KMS-11 (cell line): ENCODE measurements at regions not wholly inside any gene's neighbourhood (a gene's known extent, or its start where the extent isn't known, plus 50 kb on each side); places are given as distances from the start of the nearest gene placed in this dataset.

Experiments
- H2AFZ ChIP-seq: fragments of 200-600 bp; sonication (generic); 2 replicates; pipeline ENCODE4 v1.6.1; 2016; ENCODE audit warnings: antibody characterized with exemption, mixed run types, low read depth
- H3K27ac ChIP-seq: fragments of 200-600 bp; sonication (generic); 2 replicates; pipeline ENCODE4 v1.6.1; 2016; ENCODE audit warnings: mild to moderate bottlenecking, mixed run types
- H3K27me3 ChIP-seq: fragments of 200-600 bp; sonication (generic); 2 replicates; pipeline ENCODE4 v1.6.1; 2017; ENCODE audit warnings: mild to moderate bottlenecking, low read depth, mixed run types, moderate library complexity; ENCODE audit not compliant: insufficient read depth
- H3K36me3 ChIP-seq: fragments of 200-600 bp; sonication (generic); 2 replicates; pipeline ENCODE4 v1.6.1; 2017; ENCODE audit warnings: mild to moderate bottlenecking, mixed run types; ENCODE audit not compliant: insufficient read depth
- H3K4me1 ChIP-seq: fragments of 200-600 bp; sonication (generic); 2 replicates; pipeline ENCODE4 v1.6.1; 2016; ENCODE audit warnings: mild to moderate bottlenecking, low read depth, mixed run types; ENCODE audit not compliant: poor library complexity, severe bottlenecking
- H3K4me2 ChIP-seq: fragments of 200-600 bp; sonication (generic); 2 replicates; pipeline ENCODE4 v1.7.0; 2016; ENCODE audit warnings: mild to moderate bottlenecking, mixed run types
- H3K4me3 ChIP-seq: fragments of 200-600 bp; sonication (generic); IDR thresholded peaks from 2 replicates; pipeline ENCODE4 v1.6.1; 2017; ENCODE audit warnings: low read depth, low read length, mixed read lengths; ENCODE audit not compliant: insufficient read depth
- H3K79me2 ChIP-seq: fragments of 200-600 bp; sonication (generic); 2 replicates; pipeline ENCODE4 v1.6.1; 2016; ENCODE audit warnings: low read depth, mixed run types; ENCODE audit not compliant: insufficient read depth
- H3K9ac ChIP-seq: fragments of 200-600 bp; sonication (generic); 2 replicates; pipeline ENCODE4 v1.6.1; 2016; ENCODE audit warnings: mild to moderate bottlenecking, mixed run types
- H4K20me1 ChIP-seq: fragments of 200-600 bp; sonication (generic); 2 replicates; pipeline ENCODE4 v1.6.1; 2016; ENCODE audit warnings: mild to moderate bottlenecking, mixed run types; ENCODE audit not compliant: insufficient read depth
- CTCF ChIP-seq: fragments of 200-600 bp; sonication (generic); conservative IDR thresholded peaks from 2 replicates; pipeline ENCODE4 v1.6.1; 2017; ENCODE audit warnings: low read depth, mild to moderate bottlenecking, antibody characterized with exemption, low read length, moderate library complexity, mixed read lengths

- Histone ChIP-seq H3K9ac (no peak overlapping the region), H3K4me2 (no peak overlapping the region), H3K4me3 (no peak overlapping the region), H3K4me1 (no peaks in the 10 kb centered on the region), H3K36me3 (no peaks in the 10 kb centered on the region), H2AFZ (no peak overlapping the region), H3K79me2 (no peaks in the 10 kb centered on the region), H3K27ac (no peak overlapping the region), H4K20me1 (no peaks in the 10 kb centered on the region), H3K27me3 (no peaks in the 10 kb centered on the region)
- TF ChIP-seq CTCF, result no peak
Measured at GRCh38 chr15:93720607-93721006, 510.8 kb upstream of the MCTP2 start.

GRCh38 chr15:93719921-93720351 lies 511.4 kb upstream of the MCTP2 start:
- Histone ChIP-seq H3K4me1 (no peaks in the 10 kb centered on the region), H3K4me3 (no peak overlapping the region), H3K79me2 (no peaks in the 10 kb centered on the region), H3K36me3 (no peaks in the 10 kb centered on the region), H3K9ac (no peak overlapping the region), H4K20me1 (no peaks in the 10 kb centered on the region), H2AFZ (no peak overlapping the region), H3K27ac (no peak overlapping the region), H3K4me2 (no peak overlapping the region), H3K27me3 (no peaks in the 10 kb centered on the region)
- no peak for TF ChIP-seq CTCF

- Histone ChIP-seq H3K9ac (no peak overlapping the region), H3K79me2 (no peaks in the 10 kb centered on the region), H3K4me3 (no peak overlapping the region), H3K36me3 (no peaks in the 10 kb centered on the region), H3K27me3 (no peaks in the 10 kb centered on the region), H4K20me1 (no peaks in the 10 kb centered on the region), H3K4me2 (no peak overlapping the region), H3K27ac (no peak overlapping the region), H3K4me1 (no peaks in the 10 kb centered on the region), H2AFZ (no peak overlapping the region)
- no peak for TF ChIP-seq CTCF
Measured at GRCh38 chr15:93716615-93717231, 514.6 kb upstream of the MCTP2 start.

- TF ChIP-seq CTCF, result no peak
- H3K27ac ChIP-seq, result no peak overlapping the region
- no peak overlapping the region for H3K4me3 ChIP-seq
- no peaks in the 10 kb centered on the region for H3K36me3 ChIP-seq
- no peaks in the 10 kb centered on the region for H3K27me3 ChIP-seq
- H3K4me2 ChIP-seq, result no peak overlapping the region
- H4K20me1 ChIP-seq, result no peaks in the 10 kb centered on the region
- no peaks in the 10 kb centered on the region for H3K79me2 ChIP-seq
- H3K9ac ChIP-seq, result no peak overlapping the region
- H2AFZ ChIP-seq, result no peak overlapping the region
- H3K4me1 ChIP-seq, result no peaks in the 10 kb centered on the region
Measured at GRCh38 chr15:93709708-93710107, 521.7 kb upstream of the MCTP2 start.
